ENCODE measurements at regions not wholly inside any gene's neighbourhood (a gene's known extent, or its start where the extent isn't known, plus 50 kb on each side); places are given as distances from the start of the nearest gene placed in this dataset.

- DNase-seq (ENCODE audit: low spot score in 2 of 2), result no peak
- Histone ChIP-seq H3K27ac (no peak overlapping the region), H3K36me3 (no peaks in the 10 kb centered on the region)
Observed at GRCh38 chrX:13493659-13494058, 75.7 kb upstream of the EGFL6 start.

GRCh38 chrX:13492286-13492685, 77.1 kb upstream of the EGFL6 start:
- Histone ChIP-seq H3K36me3 (no peaks in the 10 kb centered on the region), H3K4me3 (no peak overlapping the region), H3K27ac (no peak overlapping the region), H3K9me3 (no peaks in the 10 kb centered on the region), H3K4me1 (peaks cover 17% of the 10 kb centered on the region), H3K27me3 (no peaks in the 10 kb centered on the region)
- 93% methylated on average over 2 of the region's 2 CpGs for whole genome bisulfite sequencing
- TF ChIP-seq CTCF (IDR thresholded peaks at IDR 0.05), result no peak
- TF ChIP-seq POLR2A (IDR thresholded peaks at IDR 0.05), result no peak
- TF ChIP-seq POLR2AphosphoS5 (IDR thresholded peaks at IDR 0.05), result no peak
- no peak for TF ChIP-seq EP300 (IDR thresholded peaks at IDR 0.05)
- DNase-seq (ENCODE audit: low spot score in 2 of 2), result no peak

More at GRCh38 chrX:13493659-13494058, 75.7 kb upstream of the EGFL6 start:
- no peak for TF ChIP-seq POLR2AphosphoS5 (IDR thresholded peaks at IDR 0.05)
- no peak for TF ChIP-seq CTCF (IDR thresholded peaks at IDR 0.05)
- TF ChIP-seq POLR2A (IDR thresholded peaks at IDR 0.05), result no peak
- TF ChIP-seq EP300 (IDR thresholded peaks at IDR 0.05), result no peak
- no peak overlapping the region for H3K4me3 ChIP-seq
- peaks cover 5% of the 10 kb centered on the region for H3K4me1 ChIP-seq
- no peaks in the 10 kb centered on the region for H3K9me3 ChIP-seq
- 77% methylated on average over 5 of the region's 5 CpGs for WGBS
- no peaks in the 10 kb centered on the region for H3K27me3 ChIP-seq

GRCh38 chrX:13491061-13491460, 78.3 kb upstream of the EGFL6 start:
- H3K4me3 ChIP-seq, result no peak overlapping the region
- TF ChIP-seq POLR2A (IDR thresholded peaks at IDR 0.05), result no peak
- TF ChIP-seq POLR2AphosphoS5 (IDR thresholded peaks at IDR 0.05), result no peak
- TF ChIP-seq EP300 (IDR thresholded peaks at IDR 0.05), result no peak
- no peak for TF ChIP-seq CTCF (IDR thresholded peaks at IDR 0.05)
- H3K27me3 ChIP-seq, result no peaks in the 10 kb centered on the region
- H3K4me1 ChIP-seq, result peaks cover 20% of the 10 kb centered on the region
- no peak for DNase-seq (ENCODE audit: low spot score in 2 of 2)
- H3K9me3 ChIP-seq, result no peaks in the 10 kb centered on the region
- H3K27ac ChIP-seq, result no peak overlapping the region
- 67% methylated on average over 3 of the region's 3 CpGs for WGBS
- no peaks in the 10 kb centered on the region for H3K36me3 ChIP-seq

GRCh38 chrX:13489454-13489853, 79.9 kb upstream of the EGFL6 start:
- H3K36me3 ChIP-seq, result no peaks in the 10 kb centered on the region
- H3K9me3 ChIP-seq, result no peaks in the 10 kb centered on the region
- no peak overlapping the region for H3K4me3 ChIP-seq
- peak; percentile 83 to 84 for DNase-seq (ENCODE audit: low spot score in 2 of 2)
- WGBS, result 39% methylated on average over 5 of the region's 5 CpGs
- H3K27me3 ChIP-seq, result no peaks in the 10 kb centered on the region
- no peak overlapping the region for H3K27ac ChIP-seq
- TF ChIP-seq EP300 (IDR thresholded peaks at IDR 0.05), result no peak
- TF ChIP-seq POLR2A (IDR thresholded peaks at IDR 0.05), result no peak
- TF ChIP-seq CTCF (IDR thresholded peaks at IDR 0.05), result no peak
- no peak for TF ChIP-seq POLR2AphosphoS5 (IDR thresholded peaks at IDR 0.05)
- peaks cover 20% of the 10 kb centered on the region for H3K4me1 ChIP-seq

GRCh38 chrX:13487731-13488505, 81.5 kb upstream of the EGFL6 start:
- Histone ChIP-seq H3K9me3 (no peaks in the 10 kb centered on the region), H3K4me1 (peaks cover 20% of the 10 kb centered on the region), H3K27me3 (no peaks in the 10 kb centered on the region), H3K36me3 (no peaks in the 10 kb centered on the region), H3K27ac (peak overlapping the region; percentile 77), H3K4me3 (no peak overlapping the region)
- TF ChIP-seq POLR2AphosphoS5 (IDR thresholded peaks at IDR 0.05) (peak in 1 of 3 donors; percentile 23), EP300 (IDR thresholded peaks at IDR 0.05) (no peak), CTCF (IDR thresholded peaks at IDR 0.05) (peak; percentile 30 to 78)
- 16% methylated on average over 7 of the region's 7 CpGs for WGBS
- DNase-seq (ENCODE audit: low spot score in 2 of 2), result no peak
